Osteocyte (in vitro differentiated cells): ENCODE measurements at regions not wholly inside any gene's neighbourhood (a gene's known extent, or its start where the extent isn't known, plus 50 kb on each side); places are given as distances from the start of the nearest gene placed in this dataset.

Experiments used
- DNase-seq: peaks from one replicate; pipeline ENCODE4 v3.0.0; 2021; ENCODE audit warnings: mixed read lengths; ENCODE audit not compliant: unreplicated experiment; ENCODE audit errors: extremely low spot score
- H3K27ac Mint-ChIP-seq: one replicate; pipeline ENCODE4 v1.8.0; 2021; ENCODE audit warnings: mild to moderate bottlenecking, mixed read lengths; ENCODE audit not compliant: unreplicated experiment
- H3K27me3 Mint-ChIP-seq: one replicate; pipeline ENCODE4 v1.8.0; 2021; ENCODE audit warnings: mixed read lengths; ENCODE audit not compliant: unreplicated experiment
- H3K36me3 Mint-ChIP-seq: one replicate; pipeline ENCODE4 v1.8.0; 2021; ENCODE audit warnings: mixed read lengths; ENCODE audit not compliant: unreplicated experiment
- H3K4me1 Mint-ChIP-seq: one replicate; pipeline ENCODE4 v1.8.0; 2021; ENCODE audit warnings: mixed read lengths; ENCODE audit not compliant: unreplicated experiment
- H3K4me3 Mint-ChIP-seq: one replicate; pipeline ENCODE4 v1.8.0; 2021; ENCODE audit warnings: mild to moderate bottlenecking, moderate library complexity, mixed read lengths; ENCODE audit not compliant: unreplicated experiment
- H3K9me3 Mint-ChIP-seq: one replicate; pipeline ENCODE4 v1.8.0; 2021; ENCODE audit warnings: mixed read lengths; ENCODE audit not compliant: unreplicated experiment
- CTCF ChIP-seq: fragments of 200-600 bp; sonication (generic); IDR thresholded peaks from 2 replicates; pipeline ENCODE4 v1.5.0; 2021; ENCODE audit warnings: antibody characterized with exemption, mild to moderate bottlenecking, moderate library complexity

GRCh38 chr2:183488421-183488820, 364.2 kb downstream of the NUP35 start:
- Mint-ChIP-seq H3K4me1 (no peaks in the 10 kb centered on the region), H3K27me3 (no peaks in the 10 kb centered on the region), H3K27ac (no peak overlapping the region), H3K36me3 (no peaks in the 10 kb centered on the region), H3K9me3 (no peaks in the 10 kb centered on the region), H3K4me3 (no peak overlapping the region)
- no peak for TF ChIP-seq CTCF
- DNase-seq: no peak

- Mint-ChIP-seq H3K9me3 (no peaks in the 10 kb centered on the region), H3K4me1 (no peaks in the 10 kb centered on the region), H3K27ac (no peak overlapping the region), H3K27me3 (no peaks in the 10 kb centered on the region), H3K4me3 (no peak overlapping the region), H3K36me3 (no peaks in the 10 kb centered on the region)
- TF ChIP-seq CTCF: no peak
- no peak for DNase-seq
Measured at GRCh38 chr2:183490489-183490888, 366.2 kb downstream of the NUP35 start.

- H3K27ac Mint-ChIP-seq: no peak overlapping the region
- no peak for TF ChIP-seq CTCF
- no peaks in the 10 kb centered on the region for H3K36me3 Mint-ChIP-seq
- no peak overlapping the region for H3K4me3 Mint-ChIP-seq
- no peaks in the 10 kb centered on the region for H3K9me3 Mint-ChIP-seq
- no peak for DNase-seq
- no peaks in the 10 kb centered on the region for H3K4me1 Mint-ChIP-seq
- H3K27me3 Mint-ChIP-seq: no peaks in the 10 kb centered on the region
Measured at GRCh38 chr2:183490914-183491313, 366.7 kb downstream of the NUP35 start.

- no peaks in the 10 kb centered on the region for H3K36me3 Mint-ChIP-seq
Measured at GRCh38 chr2:183493040-183493439, 368.8 kb downstream of the NUP35 start.

GRCh38 chr2:183495079-183495478, 370.8 kb downstream of the NUP35 start:
- no peak for DNase-seq
- Mint-ChIP-seq H3K36me3 (no peaks in the 10 kb centered on the region), H3K27me3 (no peaks in the 10 kb centered on the region), H3K4me3 (no peak overlapping the region), H3K9me3 (no peaks in the 10 kb centered on the region), H3K4me1 (no peaks in the 10 kb centered on the region), H3K27ac (no peak overlapping the region)
- no peak for TF ChIP-seq CTCF

More at GRCh38 chr2:183493040-183493439, 368.8 kb downstream of the NUP35 start:
- Mint-ChIP-seq H3K27ac (no peak overlapping the region), H3K9me3 (no peaks in the 10 kb centered on the region), H3K27me3 (no peaks in the 10 kb centered on the region), H3K4me1 (no peaks in the 10 kb centered on the region), H3K4me3 (no peak overlapping the region)
- DNase-seq: no peak
- TF ChIP-seq CTCF: no peak
